B cell (primary cell): ENCODE measurements at regions not wholly inside any gene's neighbourhood (a gene's known extent, or its start where the extent isn't known, plus 50 kb on each side); places are given as distances from the start of the nearest gene placed in this dataset.

ENCODE experiments used
- EZH2 ChIP-seq: IDR thresholded peaks from 2 replicates; pipeline ENCODE4 v1.6.1; 2012; ENCODE audit warnings: borderline replicate concordance, low read depth, mild to moderate bottlenecking, moderate library complexity, low read length; ENCODE audit not compliant: insufficient read depth, poor library complexity, severe bottlenecking
- TF ChIP-seq, protein P1 (sequence below): fragments of 200-600 bp; IDR thresholded peaks from one replicate; pipeline ENCODE4 v1.8.0; 2022; ENCODE audit warnings: antibody characterized with exemption, mild to moderate bottlenecking

GRCh38 chr10:25682203-25682851 lies 251.7 kb upstream of the MYO3A start:
- no peak for TF ChIP-seq EZH2
- TF ChIP-seq, protein P1, sequence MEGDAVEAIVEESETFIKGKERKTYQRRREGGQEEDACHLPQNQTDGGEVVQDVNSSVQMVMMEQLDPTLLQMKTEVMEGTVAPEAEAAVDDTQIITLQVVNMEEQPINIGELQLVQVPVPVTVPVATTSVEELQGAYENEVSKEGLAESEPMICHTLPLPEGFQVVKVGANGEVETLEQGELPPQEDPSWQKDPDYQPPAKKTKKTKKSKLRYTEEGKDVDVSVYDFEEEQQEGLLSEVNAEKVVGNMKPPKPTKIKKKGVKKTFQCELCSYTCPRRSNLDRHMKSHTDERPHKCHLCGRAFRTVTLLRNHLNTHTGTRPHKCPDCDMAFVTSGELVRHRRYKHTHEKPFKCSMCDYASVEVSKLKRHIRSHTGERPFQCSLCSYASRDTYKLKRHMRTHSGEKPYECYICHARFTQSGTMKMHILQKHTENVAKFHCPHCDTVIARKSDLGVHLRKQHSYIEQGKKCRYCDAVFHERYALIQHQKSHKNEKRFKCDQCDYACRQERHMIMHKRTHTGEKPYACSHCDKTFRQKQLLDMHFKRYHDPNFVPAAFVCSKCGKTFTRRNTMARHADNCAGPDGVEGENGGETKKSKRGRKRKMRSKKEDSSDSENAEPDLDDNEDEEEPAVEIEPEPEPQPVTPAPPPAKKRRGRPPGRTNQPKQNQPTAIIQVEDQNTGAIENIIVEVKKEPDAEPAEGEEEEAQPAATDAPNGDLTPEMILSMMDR: no peak
